HG03103 (cell line): ENCODE measurements at regions not wholly inside any gene's neighbourhood (a gene's known extent, or its start where the extent isn't known, plus 50 kb on each side); places are given as distances from the start of the nearest gene placed in this dataset.
"Not testable (repeated sequence)": the region's sequence is repeated elsewhere in the genome, so short reads cannot be mapped to it uniquely, and the experiment has no call there.

Experiments used
- ATAC-seq: cut with Tn5 transposase; IDR thresholded peaks from one replicate; pipeline ENCODE4 v1.9.1; 2021; ENCODE audit warnings: low read depth; ENCODE audit not compliant: unreplicated experiment

DNA sequence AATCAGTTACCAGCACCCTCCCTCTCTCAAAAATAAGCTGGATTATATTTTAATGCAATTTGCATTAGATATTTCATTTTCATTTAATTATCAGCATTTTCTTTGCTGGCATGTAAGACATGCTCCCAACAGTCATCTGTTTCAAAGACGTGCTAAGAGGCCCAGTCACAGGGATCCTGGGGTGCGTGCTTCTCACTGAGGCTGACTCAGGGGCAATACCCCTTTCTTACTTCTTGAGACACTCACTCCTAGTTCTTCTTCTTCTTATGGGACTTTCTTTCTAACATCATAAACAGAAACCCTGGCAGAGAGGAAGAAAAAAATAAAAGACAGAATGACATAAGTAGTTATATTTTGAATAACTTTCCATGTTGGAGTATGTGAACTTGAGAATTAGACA, 372.1 kb upstream of the MEX3C start:
- no peak for ATAC-seq

- not testable (repeated sequence) for ATAC-seq
Measured at GRCh38 chr18:51570071-51570470, 372.6 kb upstream of the MEX3C start.

- not testable (repeated sequence) for ATAC-seq
Measured at GRCh38 chr18:51573886-51574285, 376.4 kb upstream of the MEX3C start.

GRCh38 chr18:51575171-51575570, 377.7 kb upstream of the MEX3C start:
- ATAC-seq = no peak

GRCh38 chr18:51578406-51578980, 381.0 kb upstream of the MEX3C start:
- no peak for ATAC-seq

- ATAC-seq = no peak
Measured at GRCh38 chr18:51580580-51580979, 383.1 kb upstream of the MEX3C start.

- ATAC-seq = no peak
Measured at GRCh38 chr18:51582551-51582950, 385.1 kb upstream of the MEX3C start.

GRCh38 chr18:51588616-51589015, 391.1 kb upstream of the MEX3C start:
- ATAC-seq = no peak

- ATAC-seq = no peak
Measured at GRCh38 chr18:51593931-51594330, 396.4 kb upstream of the MEX3C start.

DNA sequence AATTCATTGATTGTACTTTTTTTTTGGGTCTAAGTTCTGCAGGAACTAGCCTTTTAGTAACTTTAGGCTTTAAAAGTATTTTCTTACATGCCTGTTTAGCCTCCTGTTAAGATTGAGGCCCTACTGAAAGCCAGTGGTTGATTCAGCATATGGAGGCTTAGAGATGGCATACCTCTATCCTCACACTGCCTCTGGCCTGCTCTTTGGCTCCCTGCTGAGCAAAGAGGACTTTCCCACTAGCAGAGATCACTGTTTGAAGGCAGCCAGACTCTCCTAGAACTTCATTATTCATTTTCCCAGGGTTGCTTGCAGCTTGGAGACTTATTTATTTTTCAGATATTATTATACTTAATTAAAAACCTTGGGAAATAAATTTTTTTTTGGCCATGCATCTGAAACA, 405.6 kb upstream of the MEX3C start:
- no peak for ATAC-seq

- no peak for ATAC-seq
Measured at GRCh38 chr18:51603551-51603950, 406.1 kb upstream of the MEX3C start.

DNA sequence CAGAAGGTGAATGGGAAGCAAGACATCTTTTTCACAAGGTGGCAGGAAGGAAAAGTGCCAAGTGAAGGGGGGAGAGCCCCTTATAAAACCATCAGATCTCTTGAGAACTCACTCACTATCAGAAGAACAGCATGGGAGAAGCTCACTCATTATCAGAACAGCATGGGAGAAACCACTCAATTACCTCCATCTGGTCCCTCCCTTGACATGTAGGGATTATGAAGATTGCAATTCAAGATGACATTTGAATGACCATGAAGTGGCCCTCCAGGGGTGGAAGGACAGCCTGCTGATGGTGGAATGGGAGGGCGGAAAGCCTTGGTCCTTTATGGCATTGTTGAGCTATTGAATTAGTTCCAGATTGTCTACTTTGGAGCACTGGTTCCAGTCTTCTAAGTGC, 413.0 kb upstream of the MEX3C start:
- ATAC-seq = no peak

GRCh38 chr18:51611326-51611725, 413.8 kb upstream of the MEX3C start:
- ATAC-seq = no peak

- ATAC-seq = no peak
Measured at GRCh38 chr18:51614033-51614432, 416.6 kb upstream of the MEX3C start.

DNA sequence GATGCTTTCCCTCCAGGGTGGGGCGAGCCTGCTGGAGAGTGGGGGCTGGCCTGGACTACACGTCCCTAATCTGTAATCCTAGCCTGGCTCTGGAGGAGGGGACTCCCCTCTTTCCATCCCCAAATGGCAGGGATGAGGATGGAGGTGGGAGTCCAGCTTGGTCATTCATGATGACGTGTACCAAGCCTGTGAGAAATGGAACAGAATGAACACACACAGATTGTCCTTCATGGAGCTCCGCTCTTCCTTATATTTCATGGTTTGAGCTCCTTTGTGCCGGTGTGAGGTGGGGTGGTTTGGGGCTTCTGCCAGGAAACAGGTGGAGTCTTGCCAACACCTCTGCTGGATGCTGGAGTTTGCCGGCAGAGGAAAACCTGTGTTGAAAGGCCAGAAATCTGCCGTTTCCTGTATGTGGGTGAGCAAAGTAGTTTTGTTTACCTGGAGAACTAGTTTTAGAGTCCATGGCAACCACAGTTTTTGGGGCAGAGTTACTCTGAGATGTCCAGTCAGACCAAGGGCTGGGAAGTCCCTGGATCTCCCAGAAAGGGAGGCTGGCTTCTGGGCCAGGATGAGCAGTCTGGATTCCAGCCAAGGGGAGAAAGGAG, 417.6 kb upstream of the MEX3C start:
- no peak for ATAC-seq

DNA sequence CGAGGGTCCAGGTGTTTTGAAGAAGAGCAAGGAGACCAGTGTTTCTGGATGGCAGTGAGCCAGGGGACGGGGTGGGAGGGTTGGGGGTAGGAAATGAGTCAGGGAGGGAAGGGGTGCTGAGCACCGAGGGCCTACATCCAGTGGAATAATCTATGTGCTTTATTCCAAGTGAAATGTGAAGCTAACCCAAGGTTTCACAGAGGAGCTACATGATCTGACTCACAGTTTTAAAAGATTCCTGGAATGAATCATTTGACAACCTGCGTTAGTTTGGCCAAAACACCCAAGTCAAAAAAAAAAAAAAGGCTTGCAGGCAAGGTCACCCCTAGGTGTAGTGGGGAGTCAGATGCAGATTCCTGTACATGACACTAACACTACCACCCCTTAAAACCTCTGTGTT, 419.7 kb upstream of the MEX3C start:
- ATAC-seq = no peak

- no peak for ATAC-seq
Measured at GRCh38 chr18:51617572-51618260, 420.2 kb upstream of the MEX3C start.

GRCh38 chr18:51619283-51619682, 421.8 kb upstream of the MEX3C start:
- ATAC-seq = no peak

DNA sequence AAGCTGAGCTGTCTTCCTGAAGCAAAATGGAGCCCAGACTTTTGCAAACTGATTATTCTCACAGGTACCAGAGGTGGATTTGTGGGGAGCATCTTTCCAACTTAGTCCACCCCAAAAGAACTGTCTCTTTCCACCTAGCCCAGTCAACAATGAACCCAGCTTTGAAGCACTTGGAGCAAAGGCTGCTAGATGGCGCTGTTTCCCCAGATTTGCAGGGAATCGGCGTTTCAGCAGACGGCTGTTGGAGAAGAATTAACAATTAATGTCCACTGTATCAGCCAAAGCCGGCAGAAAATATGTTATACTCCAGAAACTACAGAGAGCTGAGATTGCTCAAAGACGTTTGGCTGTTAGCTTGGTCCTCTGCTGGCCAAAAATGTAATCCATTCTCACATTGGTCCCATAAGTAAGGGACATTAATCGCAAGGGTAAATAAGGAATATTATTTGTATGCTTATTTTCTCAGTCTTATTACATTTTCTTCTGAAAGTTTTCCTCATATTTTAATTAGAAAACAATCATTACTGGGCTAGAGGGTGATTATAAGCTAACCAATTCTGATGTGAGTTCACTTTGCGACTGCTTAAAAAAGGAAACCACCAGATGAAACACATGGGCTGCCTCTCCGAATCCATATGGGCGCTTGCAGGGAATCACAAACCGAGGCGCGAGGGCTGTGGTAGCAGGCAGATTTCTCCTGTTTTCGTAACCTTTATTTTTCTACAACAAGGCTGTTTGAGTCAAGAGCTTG, 423.8 kb upstream of the MEX3C start:
- no peak for ATAC-seq

DNA sequence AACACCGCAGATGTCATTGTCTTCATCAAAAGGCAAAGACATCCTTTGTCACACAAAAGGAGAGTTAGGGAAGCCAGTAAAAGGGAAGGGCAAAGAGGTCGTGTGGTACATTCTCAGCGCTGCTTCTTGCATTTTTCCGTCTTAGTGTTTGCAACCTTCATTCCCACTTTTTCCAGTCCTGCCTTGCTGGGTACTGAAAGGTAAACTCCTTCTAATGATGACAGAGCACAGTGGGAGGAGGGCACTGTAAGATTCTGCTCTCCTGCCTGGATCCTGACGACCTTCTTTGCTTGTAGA, 424.3 kb upstream of the MEX3C start:
- no peak for ATAC-seq

- no peak for ATAC-seq
Measured at GRCh38 chr18:51622702-51623101, 425.2 kb upstream of the MEX3C start.

DNA sequence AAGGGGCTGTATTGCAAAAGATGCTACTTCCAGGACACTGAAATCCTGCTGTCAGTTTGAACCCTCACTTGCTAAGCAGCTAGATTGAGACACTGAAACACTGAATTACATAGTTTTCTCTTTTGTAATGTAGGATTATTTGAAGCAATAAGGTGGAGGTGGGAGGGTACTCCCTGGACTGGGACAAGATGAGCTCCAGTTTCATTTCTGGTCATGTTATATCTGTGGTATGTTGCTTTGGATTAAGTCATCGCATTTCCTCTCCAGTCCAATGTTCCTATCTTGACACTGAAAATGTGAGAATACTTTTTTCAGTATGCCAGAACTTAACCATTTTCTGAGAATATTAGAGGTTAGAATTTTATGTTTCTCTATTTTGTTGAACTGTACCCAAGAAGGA, 426.2 kb upstream of the MEX3C start:
- no peak for ATAC-seq
